OCI-LY7 (cell line): ENCODE measurements at regions not wholly inside any gene's neighbourhood (a gene's known extent, or its start where the extent isn't known, plus 50 kb on each side); places are given as distances from the start of the nearest gene placed in this dataset.

Source experiments
- CTCF ChIP-seq: fragments of 200-600 bp; sonication (generic); conservative IDR thresholded peaks from 2 replicates; pipeline ENCODE4 v1.5.1; 2014; ENCODE audit warnings: mild to moderate bottlenecking, antibody characterized with exemption, low read length, moderate library complexity, mixed read lengths
- EZH2phosphoT487 ChIP-seq: fragments of 200-600 bp; sonication (generic); IDR thresholded peaks from 2 replicates; pipeline ENCODE4 v1.6.1; 2018; ENCODE audit warnings: low read depth, borderline replicate concordance, mild to moderate bottlenecking, mixed run types, antibody characterized with exemption, low read length, moderate library complexity, mixed read lengths

- TF ChIP-seq CTCF, result no peak
- TF ChIP-seq EZH2phosphoT487, result no peak
Measured at GRCh38 chr11:29634744-29635143, 382.1 kb downstream of the KCNA4 start.
